ENCODE measurements at regions not wholly inside any gene's neighbourhood (a gene's known extent, or its start where the extent isn't known, plus 50 kb on each side); places are given as distances from the start of the nearest gene placed in this dataset.

GRCh38 chr10:78121801-78122200, 88.1 kb downstream of the RPS24 start:
- H3K27ac ChIP-seq (replicated peaks) = no peak overlapping the region
- H3K27me3 ChIP-seq (ENCODE audit: low read depth) = peaks cover 5% of the 10 kb centered on the region
- no peaks in the 10 kb centered on the region for H3K36me3 ChIP-seq
- intact Hi-C loops (cut with micrococcal nuclease) = no loop called here
- H3K9me3 ChIP-seq (replicated peaks) = peaks cover 39% of the 10 kb centered on the region
- DNase-seq = no peak
- H3K4me3 ChIP-seq = no peak overlapping the region
- no peaks in the 10 kb centered on the region for H3K4me1 ChIP-seq
- TF ChIP-seq CTCF (IDR thresholded peaks at IDR 0.05; ENCODE audit: borderline replicate concordance) = no peak

- no peaks in the 10 kb centered on the region for H3K4me1 ChIP-seq
- H3K4me3 ChIP-seq = no peak overlapping the region
- no peak for TF ChIP-seq CTCF (IDR thresholded peaks at IDR 0.05; ENCODE audit: borderline replicate concordance)
- intact Hi-C loops (cut with micrococcal nuclease) = no loop called here
- no peak for DNase-seq
- peaks cover 5% of the 10 kb centered on the region for H3K27me3 ChIP-seq (ENCODE audit: low read depth)
- no peak overlapping the region for H3K27ac ChIP-seq (replicated peaks)
- no peaks in the 10 kb centered on the region for H3K36me3 ChIP-seq
- H3K9me3 ChIP-seq (replicated peaks) = peaks cover 39% of the 10 kb centered on the region
Observed at GRCh38 chr10:78124167-78124566, 90.5 kb downstream of the RPS24 start.

DNA sequence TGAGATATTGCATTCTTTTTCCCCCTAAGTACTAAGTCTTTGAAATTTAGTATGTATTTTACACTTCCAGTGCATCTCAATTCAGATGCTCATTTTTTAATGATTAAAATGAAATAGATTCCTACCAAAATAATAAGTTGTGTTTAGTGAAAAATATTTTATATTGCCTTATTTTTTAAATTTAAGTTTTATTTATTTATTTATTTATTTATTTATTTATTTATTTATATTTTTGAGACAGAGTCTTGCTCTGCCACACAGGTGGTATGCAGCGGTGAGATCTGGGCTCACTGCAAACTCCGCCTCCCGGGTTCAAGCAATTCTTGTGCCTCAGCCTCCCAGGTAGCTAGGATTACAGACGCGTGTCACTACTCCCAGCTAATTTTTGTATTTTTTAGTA, 95.5 kb downstream of the RPS24 start:
- TF ChIP-seq CTCF (IDR thresholded peaks at IDR 0.05; ENCODE audit: borderline replicate concordance) = no peak
- Histone ChIP-seq H3K36me3 (no peaks in the 10 kb centered on the region), H3K9me3 (replicated peaks) (peaks cover 6% of the 10 kb centered on the region), H3K4me1 (no peaks in the 10 kb centered on the region), H3K4me3 (no peak overlapping the region), H3K27me3 (ENCODE audit: low read depth) (peaks cover 11% of the 10 kb centered on the region), H3K27ac (replicated peaks) (no peak overlapping the region)
- intact Hi-C loops (cut with micrococcal nuclease) = no loop called here
- DNase-seq = no peak

DNA sequence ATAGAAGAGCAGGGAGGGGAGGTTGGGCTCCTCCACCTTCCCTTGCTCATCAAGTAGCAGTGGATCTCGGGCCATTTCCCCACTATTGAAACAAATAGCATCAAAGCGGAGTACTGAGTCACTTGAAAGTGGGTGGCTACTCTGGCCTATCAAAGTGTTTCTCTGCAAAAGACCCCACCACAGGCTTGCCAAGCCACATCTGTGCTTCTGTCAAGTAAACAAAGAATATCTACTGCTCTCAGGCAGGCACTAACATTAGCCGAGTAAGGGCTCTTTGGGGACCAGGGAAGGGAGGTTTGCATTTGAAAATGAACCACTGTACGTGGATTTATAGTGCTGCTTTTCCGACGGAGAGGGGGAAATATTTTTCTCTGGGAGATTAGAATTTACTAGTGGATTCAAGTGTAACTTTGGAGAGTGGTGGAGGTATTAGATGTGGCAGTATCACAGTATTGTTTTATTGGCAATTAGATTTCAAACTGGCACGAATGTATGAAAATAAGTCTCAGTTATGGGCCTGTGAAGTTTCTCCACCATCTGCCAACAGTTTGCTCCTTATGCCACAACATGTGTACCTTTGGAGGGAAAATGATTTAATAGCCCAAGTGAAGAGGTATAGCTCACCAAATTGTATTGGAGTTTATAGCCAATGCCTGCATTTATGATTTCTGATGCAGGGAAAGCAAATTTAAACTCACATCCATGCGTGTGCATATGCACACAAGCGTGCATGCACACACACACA, 97.5 kb downstream of the RPS24 start:
- no peaks in the 10 kb centered on the region for H3K36me3 ChIP-seq
- H3K4me3 ChIP-seq = no peak overlapping the region
- H3K27ac ChIP-seq (replicated peaks) = no peak overlapping the region
- no peak for DNase-seq
- H3K9me3 ChIP-seq (replicated peaks) = no peaks in the 10 kb centered on the region
- intact Hi-C loops (cut with micrococcal nuclease) = no loop called here
- no peaks in the 10 kb centered on the region for H3K4me1 ChIP-seq
- H3K27me3 ChIP-seq (ENCODE audit: low read depth) = peaks cover 21% of the 10 kb centered on the region
- TF ChIP-seq CTCF (IDR thresholded peaks at IDR 0.05; ENCODE audit: borderline replicate concordance) = no peak

DNA sequence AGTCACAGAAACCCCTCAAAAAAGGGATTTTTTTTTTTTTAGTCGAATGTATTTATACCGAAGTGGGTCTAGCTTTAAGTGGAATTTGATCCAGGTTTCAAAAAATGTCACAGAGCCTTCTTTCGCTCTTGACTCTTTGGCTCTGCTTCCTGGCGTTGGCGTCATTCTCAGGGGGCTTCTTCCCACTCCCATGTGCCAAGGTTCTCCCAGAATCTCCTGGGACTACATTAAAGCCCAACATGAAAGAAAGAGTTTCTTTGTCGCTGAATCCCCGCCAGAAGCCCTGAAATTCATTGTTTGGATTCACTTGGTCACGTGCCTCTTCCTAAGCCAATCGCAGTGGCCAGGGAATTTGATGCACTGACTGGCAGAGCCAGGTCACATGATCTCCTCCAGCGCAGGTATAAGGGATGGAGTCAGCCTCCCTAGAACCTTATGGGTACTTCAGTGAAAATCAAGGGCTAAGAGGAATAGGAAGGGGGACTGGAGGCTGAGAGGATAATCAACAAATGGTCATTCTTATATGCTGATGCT, 101.2 kb downstream of the RPS24 start:
- H3K27me3 ChIP-seq (ENCODE audit: low read depth) = peaks cover 28% of the 10 kb centered on the region
- intact Hi-C loops (cut with micrococcal nuclease) = no loop called here
- H3K4me3 ChIP-seq = no peak overlapping the region
- H3K4me1 ChIP-seq = peaks cover 4% of the 10 kb centered on the region
- no peaks in the 10 kb centered on the region for H3K9me3 ChIP-seq (replicated peaks)
- no peaks in the 10 kb centered on the region for H3K36me3 ChIP-seq
- no peak for DNase-seq
- H3K27ac ChIP-seq (replicated peaks) = no peak overlapping the region
- TF ChIP-seq CTCF (IDR thresholded peaks at IDR 0.05; ENCODE audit: borderline replicate concordance) = no peak
